GM21367 (cell line): ENCODE measurements at regions not wholly inside any gene's neighbourhood (a gene's known extent, or its start where the extent isn't known, plus 50 kb on each side); places are given as distances from the start of the nearest gene placed in this dataset.
"Not testable (repeated sequence)": the region's sequence is repeated elsewhere in the genome, so short reads cannot be mapped to it uniquely, and the experiment has no call there.

Source experiments
- ATAC-seq: cut with Tn5 transposase; IDR thresholded peaks from one replicate; pipeline ENCODE4 v1.9.1; 2021; ENCODE audit not compliant: unreplicated experiment

- no peak for ATAC-seq
These were observed 290.7 kb upstream of the FOLH1 start for GRCh38 chr11:49499117-49499516.

GRCh38 chr11:49505231-49505630 lies 296.8 kb upstream of the FOLH1 start:
- no peak for ATAC-seq

GRCh38 chr11:49526240-49526829 lies 317.9 kb upstream of the FOLH1 start:
- ATAC-seq: peak; percentile 89

- ATAC-seq: no peak
These were observed 324.8 kb upstream of the FOLH1 start for GRCh38 chr11:49533204-49533603.

GRCh38 chr11:49538927-49539326 lies 330.5 kb upstream of the FOLH1 start:
- not testable (repeated sequence) for ATAC-seq

GRCh38 chr11:49558261-49558847 lies 350.0 kb upstream of the FOLH1 start:
- not testable (repeated sequence) for ATAC-seq

- not testable (repeated sequence) for ATAC-seq
These were observed 352.2 kb upstream of the FOLH1 start for GRCh38 chr11:49560593-49560992.

GRCh38 chr11:49561240-49561880 lies 353.0 kb upstream of the FOLH1 start:
- not testable (repeated sequence) for ATAC-seq

GRCh38 chr11:49562262-49562661 lies 353.9 kb upstream of the FOLH1 start:
- not testable (repeated sequence) for ATAC-seq

- ATAC-seq: not testable (repeated sequence)
These were observed 371.1 kb upstream of the FOLH1 start for GRCh38 chr11:49579492-49579891.

- not testable (repeated sequence) for ATAC-seq
These were observed 366.7 kb upstream of the OR4C13 start for GRCh38 chr11:49585495-49585894.

- not testable (repeated sequence) for ATAC-seq
These were observed 343.3 kb upstream of the OR4C13 start for GRCh38 chr11:49608892-49609291.

- not testable (repeated sequence) for ATAC-seq
These were observed 328.3 kb upstream of the OR4C13 start for GRCh38 chr11:49623872-49624271.

- ATAC-seq: not testable (repeated sequence)
These were observed 281.5 kb upstream of the OR4C13 start for GRCh38 chr11:49670705-49671104.

GRCh38 chr11:49702121-49702520 lies 250.1 kb upstream of the OR4C13 start:
- not testable (repeated sequence) for ATAC-seq

GRCh38 chr11:49750447-49750846 lies 201.7 kb upstream of the OR4C13 start:
- ATAC-seq: not testable (repeated sequence)

- not testable (repeated sequence) for ATAC-seq
These were observed 201.2 kb upstream of the OR4C13 start for GRCh38 chr11:49750960-49751359.

- ATAC-seq: not testable (repeated sequence)
These were observed 171.4 kb upstream of the OR4C13 start for GRCh38 chr11:49780791-49781190.

GRCh38 chr11:49782000-49782399 lies 170.2 kb upstream of the OR4C13 start:
- not testable (repeated sequence) for ATAC-seq

GRCh38 chr11:49783841-49784240 lies 168.3 kb upstream of the OR4C13 start:
- not testable (repeated sequence) for ATAC-seq

GRCh38 chr11:49789787-49790186 lies 162.4 kb upstream of the OR4C13 start:
- not testable (repeated sequence) for ATAC-seq

- not testable (repeated sequence) for ATAC-seq
These were observed 153.9 kb upstream of the OR4C13 start for GRCh38 chr11:49798206-49798837.
